MCF 10A (cell line): ENCODE measurements at regions not wholly inside any gene's neighbourhood (a gene's known extent, or its start where the extent isn't known, plus 50 kb on each side); places are given as distances from the start of the nearest gene placed in this dataset.

Experiments used
- BruUV-seq: library from RNA; stranded (reverse); fragments of 400-500 nt; replicated peaks from 2 replicates; lab custom pipeline; 2021; lab: Mats Ljungman, UMichigan
- CTCF ChIA-PET: fragments of 300-600 bp; sonication (Branson Sonifier 250); formaldehyde crosslinking; extraction: SDS; loops from one replicate; lab custom pipeline; 2021; ENCODE audit warnings: antibody characterized with exemption, inconsistent platforms; lab: Yijun Ruan, JAX
- POLR2A ChIA-PET: fragments of 300-600, 350-650 bp; sonication (Branson Sonifier 250); formaldehyde crosslinking; extraction: SDS; loops from one replicate; lab custom pipeline; 2020; ENCODE audit warnings: antibody characterized with exemption, inconsistent platforms; lab: Yijun Ruan, JAX
- DNase-seq: peaks from one replicate; pipeline ENCODE4 v3.0.0-alpha.2; 2018; ENCODE audit not compliant: unreplicated experiment
- H3K27ac Mint-ChIP-seq: one replicate; pipeline ENCODE4 v1.8.0; 2022; ENCODE audit warnings: mild to moderate bottlenecking, low read depth, mixed read lengths; ENCODE audit not compliant: unreplicated experiment
- H3K27me3 Mint-ChIP-seq: one replicate; pipeline ENCODE4 v1.8.0; 2022; ENCODE audit warnings: mixed read lengths; ENCODE audit not compliant: insufficient read depth, unreplicated experiment
- H3K36me3 Mint-ChIP-seq: one replicate; pipeline ENCODE4 v1.8.0; 2022; ENCODE audit warnings: mild to moderate bottlenecking, moderate library complexity, mixed read lengths; ENCODE audit not compliant: insufficient read depth, unreplicated experiment
- H3K4me1 Mint-ChIP-seq: one replicate; pipeline ENCODE4 v1.8.0; 2022; ENCODE audit warnings: mixed read lengths; ENCODE audit not compliant: insufficient read depth, unreplicated experiment
- H3K4me3 Mint-ChIP-seq: one replicate; pipeline ENCODE4 v1.8.0; 2022; ENCODE audit warnings: mild to moderate bottlenecking, moderate library complexity, mixed read lengths; ENCODE audit not compliant: unreplicated experiment
- H3K9me3 Mint-ChIP-seq: one replicate; pipeline ENCODE4 v1.8.0; 2022; ENCODE audit warnings: mixed read lengths; ENCODE audit not compliant: unreplicated experiment
- intact Hi-C: fragments of 100-400 bp; cut with micrococcal nuclease; formaldehyde crosslinking; loops from 2 replicates; pipeline ENCODE4 v1.14.1; 2022
- TF ChIP-seq, protein P1 (sequence below): fragments of 200-600 bp; IDR thresholded peaks from one replicate; pipeline ENCODE4 v1.8.0; 2022; ENCODE audit warnings: antibody characterized with exemption, mild to moderate bottlenecking; ENCODE audit not compliant: unreplicated experiment

GRCh38 chr5:84634256-84634655, 249.6 kb upstream of the EDIL3 start:
- intact Hi-C loops, result no loop called here
- Mint-ChIP-seq H3K9me3 (no peaks in the 10 kb centered on the region), H3K36me3 (no peaks in the 10 kb centered on the region), H3K27me3 (peaks cover 10% of the 10 kb centered on the region), H3K4me3 (no peak overlapping the region), H3K4me1 (no peaks in the 10 kb centered on the region), H3K27ac (no peak overlapping the region)
- CTCF ChIA-PET, result no interaction called here
- TF ChIP-seq, protein P1, sequence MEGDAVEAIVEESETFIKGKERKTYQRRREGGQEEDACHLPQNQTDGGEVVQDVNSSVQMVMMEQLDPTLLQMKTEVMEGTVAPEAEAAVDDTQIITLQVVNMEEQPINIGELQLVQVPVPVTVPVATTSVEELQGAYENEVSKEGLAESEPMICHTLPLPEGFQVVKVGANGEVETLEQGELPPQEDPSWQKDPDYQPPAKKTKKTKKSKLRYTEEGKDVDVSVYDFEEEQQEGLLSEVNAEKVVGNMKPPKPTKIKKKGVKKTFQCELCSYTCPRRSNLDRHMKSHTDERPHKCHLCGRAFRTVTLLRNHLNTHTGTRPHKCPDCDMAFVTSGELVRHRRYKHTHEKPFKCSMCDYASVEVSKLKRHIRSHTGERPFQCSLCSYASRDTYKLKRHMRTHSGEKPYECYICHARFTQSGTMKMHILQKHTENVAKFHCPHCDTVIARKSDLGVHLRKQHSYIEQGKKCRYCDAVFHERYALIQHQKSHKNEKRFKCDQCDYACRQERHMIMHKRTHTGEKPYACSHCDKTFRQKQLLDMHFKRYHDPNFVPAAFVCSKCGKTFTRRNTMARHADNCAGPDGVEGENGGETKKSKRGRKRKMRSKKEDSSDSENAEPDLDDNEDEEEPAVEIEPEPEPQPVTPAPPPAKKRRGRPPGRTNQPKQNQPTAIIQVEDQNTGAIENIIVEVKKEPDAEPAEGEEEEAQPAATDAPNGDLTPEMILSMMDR, result no peak
- POLR2A ChIA-PET, result no interaction called here
- BruUV-seq, result no TSS peak
- DNase-seq, result no peak

- no peak overlapping the region for H3K27ac Mint-ChIP-seq
- no peaks in the 10 kb centered on the region for H3K4me1 Mint-ChIP-seq
- H3K27me3 Mint-ChIP-seq, result peaks cover 10% of the 10 kb centered on the region
- POLR2A ChIA-PET, result no interaction called here
- TF ChIP-seq, protein P1, result no peak
- H3K36me3 Mint-ChIP-seq, result no peaks in the 10 kb centered on the region
- no peak for DNase-seq
- H3K4me3 Mint-ChIP-seq, result no peak overlapping the region
- no TSS peak for BruUV-seq
- CTCF ChIA-PET, result no interaction called here
- no peaks in the 10 kb centered on the region for H3K9me3 Mint-ChIP-seq
- intact Hi-C loops, result no loop called here
These were observed 247.7 kb upstream of the EDIL3 start for GRCh38 chr5:84632418-84632817.

DNA sequence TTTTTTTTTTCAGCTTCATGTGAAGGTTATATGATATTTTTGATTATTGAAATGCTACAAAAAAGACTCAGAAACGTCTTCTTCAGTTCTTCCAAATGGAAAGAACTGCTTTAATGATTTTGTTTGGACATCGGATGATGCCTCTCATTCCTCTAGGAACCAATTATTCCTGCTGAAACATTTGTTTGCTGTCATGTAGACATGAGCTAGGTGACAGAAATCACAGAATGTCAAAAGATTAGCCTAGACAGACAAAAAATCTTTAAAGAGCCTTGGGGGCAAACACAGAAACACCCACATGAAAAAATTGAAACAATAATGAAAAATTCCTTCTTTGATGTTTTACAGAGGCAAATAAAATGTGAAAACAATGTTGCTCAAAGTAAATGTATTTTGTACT, 244.2 kb upstream of the EDIL3 start:
- no peak for DNase-seq
- TF ChIP-seq, protein P1, result no peak
- H3K27ac Mint-ChIP-seq, result no peak overlapping the region
- BruUV-seq, result no TSS peak
- ChIA-PET CTCF (no interaction called here), POLR2A (no interaction called here)
- no peak overlapping the region for H3K4me3 Mint-ChIP-seq
- H3K9me3 Mint-ChIP-seq, result no peaks in the 10 kb centered on the region
- H3K36me3 Mint-ChIP-seq, result no peaks in the 10 kb centered on the region
- peaks cover 5% of the 10 kb centered on the region for H3K27me3 Mint-ChIP-seq
- no peaks in the 10 kb centered on the region for H3K4me1 Mint-ChIP-seq
- intact Hi-C loops, result no loop called here

- H3K27ac Mint-ChIP-seq, result no peak overlapping the region
- no TSS peak for BruUV-seq
These were observed 238.3 kb upstream of the EDIL3 start for GRCh38 chr5:84623019-84623418.

More at GRCh38 chr5:84623019-84623418, 238.3 kb upstream of the EDIL3 start:
- Mint-ChIP-seq H3K27me3 (peaks cover 6% of the 10 kb centered on the region), H3K9me3 (no peaks in the 10 kb centered on the region), H3K4me3 (no peak overlapping the region), H3K36me3 (no peaks in the 10 kb centered on the region), H3K4me1 (no peaks in the 10 kb centered on the region)
- ChIA-PET POLR2A (no interaction called here), CTCF (interaction anchor here (0.9 kb wide), 1 partner anchor 47 kb away, joined by 3 read pairs; no protein-coding TSS in a partner anchor)
- TF ChIP-seq, protein P1, result no peak
- intact Hi-C loops, result no loop called here
- no peak for DNase-seq
